ENCODE measurements at regions not wholly inside any gene's neighbourhood (a gene's known extent, or its start where the extent isn't known, plus 50 kb on each side); places are given as distances from the start of the nearest gene placed in this dataset.

- in situ Hi-C loops (cut with HindIII; ENCODE audit: extremely low pct_ligation_motif_present, low pct_unique_long_range_greater_than_20kb), result loop anchor here (10.0 to 25.0 kb wide), 2 partner anchors 481 to 713 kb away; no protein-coding TSS in a partner anchor
- no peak for FAIRE-seq
- H4K20me1 ChIP-seq (ENCODE audit: insufficient read depth, low read length), result no peaks in the 10 kb centered on the region
- no peaks in the 10 kb centered on the region for H3K36me3 ChIP-seq (replicated peaks in 1 of 2; ENCODE audit: control insufficient read depth in 1 of 2, insufficient read depth in 2 of 2, low read length in 2 of 2)
- no peak overlapping the region for H3K9ac ChIP-seq (ENCODE audit: insufficient read depth, low read depth, low read length)
- H3K79me2 ChIP-seq (ENCODE audit: insufficient read depth, low read length), result no peaks in the 10 kb centered on the region
- no peak overlapping the region for H3K4me3 ChIP-seq (replicated peaks in 1 of 3; ENCODE audit: insufficient read depth in 1 of 3, low read depth in 2 of 3, low read length in 3 of 3)
- no peak for DNase-seq (ENCODE audit: low spot score)
- ChIA-PET CTCF (ENCODE audit: low intra/inter-chr PET ratio, low total read pairs) (no interaction called here), POLR2A (no interaction called here)
- H3K9me3 ChIP-seq (ENCODE audit: low read length), result no peaks in the 10 kb centered on the region
- H3K4me1 ChIP-seq (ENCODE audit: insufficient read depth, low read length), result no peaks in the 10 kb centered on the region
- 74% methylated on average over 2 of the region's 2 CpGs for WGBS (ENCODE audit: low lambda C conversion rate)
- BruUV-seq (replicated peaks), result no TSS peak
- no peaks in the 10 kb centered on the region for H3K27me3 ChIP-seq (ENCODE audit: control insufficient read depth in 1 of 2, insufficient read depth in 2 of 2, low read length in 2 of 2)
- intact Hi-C loops (cut with micrococcal nuclease; ENCODE audit: unreplicated experiment), result loop anchor here (5.0 to 10.0 kb wide), 2 partner anchors 313 to 329 kb away; no protein-coding TSS in a partner anchor
- no peak overlapping the region for H3K4me2 ChIP-seq (ENCODE audit: low read depth, low read length)
- no peak for ATAC-seq
- H3K27ac ChIP-seq (ENCODE audit: extremely low read length, insufficient read depth, low read length), result no peak overlapping the region
- no peak overlapping the region for H2AFZ ChIP-seq (ENCODE audit: low read length)
- no peak for TF ChIP-seq SNAI1 (CRISPR knock-in tag; IDR thresholded peaks at IDR 0.05; ENCODE audit: borderline replicate concordance)
- TF ChIP-seq MAFF (IDR thresholded peaks at IDR 0.05; ENCODE audit: low read depth, low read length), result no peak
- no peak for TF ChIP-seq ONECUT2 (CRISPR knock-in tag; IDR thresholded peaks at IDR 0.05)
- TF ChIP-seq, protein P1, sequence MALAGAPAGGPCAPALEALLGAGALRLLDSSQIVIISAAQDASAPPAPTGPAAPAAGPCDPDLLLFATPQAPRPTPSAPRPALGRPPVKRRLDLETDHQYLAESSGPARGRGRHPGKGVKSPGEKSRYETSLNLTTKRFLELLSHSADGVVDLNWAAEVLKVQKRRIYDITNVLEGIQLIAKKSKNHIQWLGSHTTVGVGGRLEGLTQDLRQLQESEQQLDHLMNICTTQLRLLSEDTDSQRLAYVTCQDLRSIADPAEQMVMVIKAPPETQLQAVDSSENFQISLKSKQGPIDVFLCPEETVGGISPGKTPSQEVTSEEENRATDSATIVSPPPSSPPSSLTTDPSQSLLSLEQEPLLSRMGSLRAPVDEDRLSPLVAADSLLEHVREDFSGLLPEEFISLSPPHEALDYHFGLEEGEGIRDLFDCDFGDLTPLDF (CRISPR knock-in tag; IDR thresholded peaks at IDR 0.05), result no peak
- no peak for TF ChIP-seq GLMP (CRISPR knock-in tag; IDR thresholded peaks at IDR 0.05; ENCODE audit: borderline replicate concordance)
- no peak for TF ChIP-seq MYPOP (CRISPR knock-in tag; IDR thresholded peaks at IDR 0.05)
- no peak for TF ChIP-seq KDM1A (CRISPR knock-in tag; IDR thresholded peaks at IDR 0.05)
- TF ChIP-seq, protein P2, sequence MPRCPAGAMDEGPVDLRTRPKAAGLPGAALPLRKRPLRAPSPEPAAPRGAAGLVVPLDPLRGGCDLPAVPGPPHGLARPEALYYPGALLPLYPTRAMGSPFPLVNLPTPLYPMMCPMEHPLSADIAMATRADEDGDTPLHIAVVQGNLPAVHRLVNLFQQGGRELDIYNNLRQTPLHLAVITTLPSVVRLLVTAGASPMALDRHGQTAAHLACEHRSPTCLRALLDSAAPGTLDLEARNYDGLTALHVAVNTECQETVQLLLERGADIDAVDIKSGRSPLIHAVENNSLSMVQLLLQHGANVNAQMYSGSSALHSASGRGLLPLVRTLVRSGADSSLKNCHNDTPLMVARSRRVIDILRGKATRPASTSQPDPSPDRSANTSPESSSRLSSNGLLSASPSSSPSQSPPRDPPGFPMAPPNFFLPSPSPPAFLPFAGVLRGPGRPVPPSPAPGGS (CRISPR knock-in tag; IDR thresholded peaks at IDR 0.05), result no peak
- no peak for TF ChIP-seq NR1H2 (CRISPR knock-in tag; IDR thresholded peaks at IDR 0.05; ENCODE audit: borderline replicate concordance, low read depth)
- TF ChIP-seq ZNF674 (CRISPR knock-in tag; IDR thresholded peaks at IDR 0.05; ENCODE audit: low read depth), result no peak
- TF ChIP-seq MEIS1 (CRISPR knock-in tag; IDR thresholded peaks at IDR 0.05; ENCODE audit: borderline replicate concordance), result no peak
- no peak for TF ChIP-seq ZNF616 (CRISPR knock-in tag; IDR thresholded peaks at IDR 0.05; ENCODE audit: low read depth)
- no peak for TF ChIP-seq KAT7 (CRISPR knock-in tag; IDR thresholded peaks at IDR 0.05; ENCODE audit: borderline replicate concordance)
- TF ChIP-seq MNT (IDR thresholded peaks at IDR 0.05), result no peak
These were observed 90.9 kb upstream of the ZNF280D start for GRCh38 chr15:56824175-56824574.
